Esophagus muscularis mucosa (tissue), 4 donors: ENCODE measurements at regions not wholly inside any gene's neighbourhood (a gene's known extent, or its start where the extent isn't known, plus 50 kb on each side); places are given as distances from the start of the nearest gene placed in this dataset.

Experiments used
- DNase-seq: peaks from one replicate; pipeline ENCODE4 v3.0.0-alpha.2; 2017; ENCODE audit errors: extremely low spot score
- H3K27ac ChIP-seq, 4 donors: fragments of 200-600 bp; sonication (generic); replicated peaks in 1 of 4; 1 replicate in 3 of 4; 2 replicates in 1 of 4; pipeline ENCODE4 v1.5.1; 2016 to 2019; ENCODE audit warnings: mild to moderate bottlenecking in 1 of 4
- H3K27me3 ChIP-seq, 4 donors: fragments of 200-600 bp; sonication (generic); one replicate each; pipeline versions ENCODE4 v1.5.1 to v1.6.0; 2016 to 2019
- H3K36me3 ChIP-seq, 4 donors: fragments of 200-600 bp; sonication (generic); one replicate each; pipeline ENCODE4 v1.5.1; 2016 to 2019
- H3K4me1 ChIP-seq, 4 donors: fragments of 200-600 bp; sonication (generic); one replicate each; pipeline ENCODE4 v1.5.1; 2016 to 2019
- H3K4me3 ChIP-seq, 4 donors: fragments of 200-600 bp; sonication (generic); 1 replicate in 2 of 4; 2 replicates in 2 of 4; pipeline ENCODE4 v1.5.1; 2016 to 2019; ENCODE audit warnings: mild to moderate bottlenecking in 4 of 4, moderate library complexity in 1 of 4
- H3K9me3 ChIP-seq, 4 donors: fragments of 200-600 bp; sonication (generic); 1 replicate in 3 of 4; 2 replicates in 1 of 4; pipeline ENCODE4 v1.5.1; 2016 to 2019
- CTCF ChIP-seq, 3 experiments: fragments of 200-600 bp in 2 of 3; fragments of 450-650 bp in 1 of 3; sonication (generic) in 2 of 3; IDR thresholded peaks; one replicate each; pipeline ENCODE4 v1.5.1; 2017 to 2019; ENCODE audit warnings: antibody characterized with exemption in 3 of 3, mild to moderate bottlenecking in 2 of 3, moderate library complexity in 1 of 3
- EP300 ChIP-seq: sonication (generic); formaldehyde crosslinking; IDR thresholded peaks from one replicate; pipeline ENCODE4 v1.6.1; 2017; ENCODE audit warnings: antibody characterized with exemption
- POLR2A ChIP-seq: fragments of 450-650 bp; IDR thresholded peaks from one replicate; pipeline ENCODE4 v1.6.1; 2017; ENCODE audit warnings: antibody characterized with exemption, moderate library complexity, mild to moderate bottlenecking, low read depth
- POLR2AphosphoS5 ChIP-seq, 2 donors: sonication (generic); formaldehyde crosslinking; IDR thresholded peaks; one replicate each; pipeline ENCODE4 v1.6.1; 2017; ENCODE audit warnings: antibody characterized with exemption in 2 of 2
- WGBS: methylation state at CpG from one replicate; pipeline ENCODE4 v1.1.5; 2018; 5-methylcytosine and 5-hydroxymethylcytosine counted together
- intact Hi-C: fragments of 100-400 bp; cut with DNase I; formaldehyde crosslinking; loops from one replicate; pipeline ENCODE4 v1.15.1; 2023

- Histone ChIP-seq H3K27ac (peak overlapping the region in 3 of 4 donors; percentile 55 to 73 (median 57)), H3K4me3 (no peak overlapping the region), H3K4me1 (peaks cover 46 to 59% (median 50%) of the 10 kb centered on the region in 4 donors), H3K9me3 (no peaks in the 10 kb centered on the region), H3K27me3 (no peaks in the 10 kb centered on the region), H3K36me3 (no peaks in the 10 kb centered on the region)
- no peak for DNase-seq
- intact Hi-C loops = loop anchor here (10.0 kb wide), 1 partner anchor 314 kb away; the partner anchor contains the start of gene PHLDA1
- TF ChIP-seq POLR2A (no peak), EP300 (no peak), CTCF (IDR thresholded peaks at IDR 0.05) (no peak), POLR2AphosphoS5 (IDR thresholded peaks at IDR 0.05) (no peak)
- WGBS = 32% methylated on average over 6 of the region's 6 CpGs
These were observed 209.6 kb upstream of the KRR1 start for GRCh38 chr12:75720812-75721641.

- no peak overlapping the region for H3K27ac ChIP-seq
- intact Hi-C loops = no loop called here
- peaks cover 25 to 31% (median 27%) of the 10 kb centered on the region in 4 donors for H3K4me1 ChIP-seq
- H3K9me3 ChIP-seq = no peaks in the 10 kb centered on the region
- H3K4me3 ChIP-seq = no peak overlapping the region
- DNase-seq = no peak
- H3K36me3 ChIP-seq = no peaks in the 10 kb centered on the region
- TF ChIP-seq POLR2A = no peak
- no peak for TF ChIP-seq CTCF (IDR thresholded peaks at IDR 0.05)
- TF ChIP-seq POLR2AphosphoS5 (IDR thresholded peaks at IDR 0.05) = no peak
- no peak for TF ChIP-seq EP300
- no peaks in the 10 kb centered on the region for H3K27me3 ChIP-seq
These were observed 206.5 kb upstream of the KRR1 start for GRCh38 chr12:75717902-75718301.

DNA sequence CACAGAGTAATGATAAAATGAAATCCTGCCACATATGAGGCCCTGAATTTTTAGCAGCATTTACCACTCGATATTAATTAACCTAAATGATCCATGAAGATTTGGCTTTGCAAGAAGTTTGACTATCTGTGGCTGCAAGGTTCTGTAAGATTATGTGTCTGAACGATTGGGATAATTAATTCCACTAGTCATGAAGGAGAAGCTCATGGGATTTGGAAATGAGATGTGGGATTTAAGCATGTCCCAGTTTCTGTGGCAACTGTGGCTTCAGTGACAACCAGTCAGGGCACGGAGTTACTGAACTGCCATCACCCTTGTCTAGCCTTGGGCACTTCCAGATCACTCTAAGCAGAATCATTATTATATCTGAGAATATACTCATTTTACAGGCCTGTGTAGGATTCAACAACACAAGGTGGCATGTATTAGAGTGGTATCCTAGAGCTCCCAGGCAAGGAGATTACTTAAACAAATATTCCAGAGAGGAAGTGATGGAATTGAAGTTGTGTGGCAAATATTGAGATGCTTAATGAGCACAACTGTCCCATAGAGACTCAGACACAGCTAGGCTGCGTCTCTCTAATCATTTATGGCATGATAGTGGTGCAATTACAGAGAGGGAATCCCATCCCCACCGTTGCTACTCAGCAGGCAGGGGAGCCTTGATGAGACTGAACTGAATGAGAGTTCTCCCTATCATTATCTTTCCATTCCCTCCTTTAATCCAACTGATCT is 205.0 kb upstream of the KRR1 start:
- H3K4me3 ChIP-seq = no peak overlapping the region
- H3K4me1 ChIP-seq = peaks cover 15 to 28% (median 21%) of the 10 kb centered on the region in 4 donors
- H3K36me3 ChIP-seq = no peaks in the 10 kb centered on the region
- intact Hi-C loops = no loop called here
- H3K9me3 ChIP-seq = no peaks in the 10 kb centered on the region
- no peak for TF ChIP-seq POLR2A
- no peak for TF ChIP-seq CTCF (IDR thresholded peaks at IDR 0.05)
- no peak for TF ChIP-seq POLR2AphosphoS5 (IDR thresholded peaks at IDR 0.05)
- no peak for TF ChIP-seq EP300
- 88% methylated on average over 5 of the region's 5 CpGs for WGBS
- no peak for DNase-seq
- H3K27ac ChIP-seq = no peak overlapping the region
- H3K27me3 ChIP-seq = no peaks in the 10 kb centered on the region

DNA sequence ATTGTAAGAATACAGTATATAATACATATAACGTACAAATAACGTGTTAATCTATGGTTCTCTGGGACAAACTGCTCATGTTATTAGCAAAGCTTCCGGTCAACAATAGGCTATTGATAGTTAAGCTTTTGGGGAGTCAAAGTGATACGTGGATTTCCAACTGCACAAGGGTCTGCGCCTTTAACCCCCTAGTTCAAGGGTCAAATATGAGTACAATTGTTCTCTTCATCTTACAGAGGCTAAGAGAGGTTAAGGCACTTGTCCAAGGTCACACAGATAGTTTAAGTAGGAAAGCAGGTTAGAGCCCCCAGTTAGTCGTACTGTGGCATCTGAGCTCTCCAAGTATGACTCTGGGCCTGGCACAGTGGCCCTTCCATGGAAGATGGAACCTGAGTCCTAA is 204.3 kb upstream of the KRR1 start:
- Histone ChIP-seq H3K9me3 (no peaks in the 10 kb centered on the region), H3K27ac (no peak overlapping the region), H3K4me1 (peaks cover 8 to 23% (median 13%) of the 10 kb centered on the region in 4 donors), H3K4me3 (no peak overlapping the region), H3K36me3 (no peaks in the 10 kb centered on the region), H3K27me3 (no peaks in the 10 kb centered on the region)
- TF ChIP-seq EP300 (no peak), POLR2A (no peak), POLR2AphosphoS5 (IDR thresholded peaks at IDR 0.05) (no peak), CTCF (IDR thresholded peaks at IDR 0.05) (no peak)
- 92% methylated on average over 5 of the region's 6 CpGs for WGBS
- intact Hi-C loops = no loop called here
- no peak for DNase-seq
